ENCODE measurements at regions not wholly inside any gene's neighbourhood (a gene's known extent, or its start where the extent isn't known, plus 50 kb on each side); places are given as distances from the start of the nearest gene placed in this dataset.
A peak's percentile ranks its signal among the peaks of the same experiment; 100 is the strongest.

DNA sequence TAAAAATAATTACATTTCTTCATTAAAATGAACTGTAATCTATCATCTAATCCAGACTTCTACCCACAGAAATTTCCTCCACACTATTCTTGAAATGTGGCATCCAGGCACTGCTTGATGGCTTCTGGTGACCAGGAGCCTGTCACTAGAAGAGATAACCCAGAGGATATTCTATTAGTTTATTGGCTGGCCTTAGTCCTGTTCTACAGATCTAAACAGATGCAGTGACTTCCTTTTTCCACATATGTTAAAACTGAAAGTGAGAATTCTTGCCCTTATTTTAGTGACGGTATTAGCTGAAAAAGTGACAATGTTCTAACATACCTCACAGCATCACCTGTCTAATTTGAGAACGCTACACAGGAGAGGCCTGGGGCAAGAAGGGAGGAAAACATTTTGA is 775.4 kb downstream of the TSN start:
- H3K36me3 Mint-ChIP-seq (ENCODE audit: low read depth) = no peaks in the 10 kb centered on the region
- no peak overlapping the region for H3K4me3 Mint-ChIP-seq (ENCODE audit: unreplicated experiment)
- no peak for DNase-seq (ENCODE audit: low spot score)
- H3K9me3 Mint-ChIP-seq (ENCODE audit: low read depth) = peaks cover 2% of the 10 kb centered on the region
- no peaks in the 10 kb centered on the region for H3K4me1 Mint-ChIP-seq (ENCODE audit: low read depth)
- H3K27me3 Mint-ChIP-seq (ENCODE audit: low read depth) = peaks cover 3% of the 10 kb centered on the region
- no peak overlapping the region for H3K27ac Mint-ChIP-seq (ENCODE audit: unreplicated experiment)
- TF ChIP-seq CTCF (IDR thresholded peaks at IDR 0.05) = no peak

GRCh38 chr2:122531290-122532071 is 776.0 kb downstream of the TSN start:
- Mint-ChIP-seq H3K9me3 (ENCODE audit: low read depth) (peaks cover 2% of the 10 kb centered on the region), H3K4me1 (ENCODE audit: low read depth) (no peaks in the 10 kb centered on the region), H3K27me3 (ENCODE audit: low read depth) (peaks cover 3% of the 10 kb centered on the region), H3K4me3 (ENCODE audit: unreplicated experiment) (no peak overlapping the region), H3K27ac (ENCODE audit: unreplicated experiment) (no peak overlapping the region), H3K36me3 (ENCODE audit: low read depth) (no peaks in the 10 kb centered on the region)
- DNase-seq (ENCODE audit: low spot score) = no peak
- TF ChIP-seq CTCF (IDR thresholded peaks at IDR 0.05) = peak; percentile 39

- H3K27ac Mint-ChIP-seq (ENCODE audit: unreplicated experiment) = no peak overlapping the region
- no peaks in the 10 kb centered on the region for H3K36me3 Mint-ChIP-seq (ENCODE audit: low read depth)
- no peak for TF ChIP-seq CTCF (IDR thresholded peaks at IDR 0.05)
- peaks cover 3% of the 10 kb centered on the region for H3K27me3 Mint-ChIP-seq (ENCODE audit: low read depth)
- H3K4me3 Mint-ChIP-seq (ENCODE audit: unreplicated experiment) = no peak overlapping the region
- H3K9me3 Mint-ChIP-seq (ENCODE audit: low read depth) = peaks cover 2% of the 10 kb centered on the region
- no peak for DNase-seq (ENCODE audit: low spot score)
- H3K4me1 Mint-ChIP-seq (ENCODE audit: low read depth) = no peaks in the 10 kb centered on the region
Measured at GRCh38 chr2:122532072-122532344, 776.6 kb downstream of the TSN start.

GRCh38 chr2:122532481-122532880 is 777.0 kb downstream of the TSN start:
- Mint-ChIP-seq H3K4me3 (ENCODE audit: unreplicated experiment) (no peak overlapping the region), H3K4me1 (ENCODE audit: low read depth) (no peaks in the 10 kb centered on the region), H3K36me3 (ENCODE audit: low read depth) (no peaks in the 10 kb centered on the region), H3K27me3 (ENCODE audit: low read depth) (peaks cover 3% of the 10 kb centered on the region), H3K27ac (ENCODE audit: unreplicated experiment) (no peak overlapping the region), H3K9me3 (ENCODE audit: low read depth) (peaks cover 2% of the 10 kb centered on the region)
- no peak for TF ChIP-seq CTCF (IDR thresholded peaks at IDR 0.05)
- DNase-seq (ENCODE audit: low spot score) = no peak

GRCh38 chr2:122535960-122536505 is 780.6 kb downstream of the TSN start:
- Mint-ChIP-seq H3K36me3 (ENCODE audit: low read depth) (no peaks in the 10 kb centered on the region), H3K4me3 (ENCODE audit: unreplicated experiment) (no peak overlapping the region), H3K9me3 (ENCODE audit: low read depth) (peaks cover 2% of the 10 kb centered on the region), H3K4me1 (ENCODE audit: low read depth) (no peaks in the 10 kb centered on the region), H3K27me3 (ENCODE audit: low read depth) (peaks cover 3% of the 10 kb centered on the region), H3K27ac (ENCODE audit: unreplicated experiment) (no peak overlapping the region)
- DNase-seq (ENCODE audit: low spot score) = no peak
- TF ChIP-seq CTCF (IDR thresholded peaks at IDR 0.05) = no peak

All from chondrocyte (in vitro differentiated cells).